IMR-90 (cell line): ENCODE measurements at regions not wholly inside any gene's neighbourhood (a gene's known extent, or its start where the extent isn't known, plus 50 kb on each side); places are given as distances from the start of the nearest gene placed in this dataset.

Experiments used
- ATAC-seq: fragments of 200-7000 bp; cut with Tn5 transposase; 2 replicates; pipeline ENCODE4 v1.9.1; 2020; ENCODE audit warnings: low read depth, mild to moderate bottlenecking, moderate library complexity
- BruUV-seq: library from RNA; stranded (reverse); fragments of 400-500 nt; replicated peaks from 2 replicates; lab custom pipeline; 2021; lab: Mats Ljungman, UMichigan
- CTCF ChIA-PET: fragments of 300-600 bp; formaldehyde crosslinking; extraction: SDS; loops from one replicate; lab custom pipeline; 2021; ENCODE audit warnings: antibody characterized with exemption; lab: Yijun Ruan, JAX
- POLR2A ChIA-PET: fragments of 300-600 bp; sonication (Branson Sonifier 250); formaldehyde crosslinking; loops from one replicate; lab custom pipeline; 2022; ENCODE audit warnings: antibody characterized with exemption; ENCODE audit not compliant: unreplicated experiment; lab: Charles Lee
- DNase-seq: peaks from one replicate; pipeline ENCODE4 v3.0.0; 2013
- H2AFZ ChIP-seq: replicated peaks from 2 replicates; pipeline ENCODE3; 2013; ENCODE audit warnings: low read length, mild to moderate bottlenecking; ENCODE audit not compliant: poor library complexity
- H2AK5ac ChIP-seq: 2 replicates; pipeline ENCODE4 v1.6.1; 2013; ENCODE audit warnings: low read depth, low read length, inconsistent platforms
- H2AK9ac ChIP-seq: replicated peaks from 2 replicates; pipeline ENCODE3; 2013; ENCODE audit warnings: mild to moderate bottlenecking, low read depth, low read length, moderate library complexity; ENCODE audit not compliant: poor library complexity
- H2BK120ac ChIP-seq: 2 replicates; pipeline ENCODE4 v1.6.1; 2013; ENCODE audit warnings: low read depth, low read length, inconsistent platforms
- H2BK15ac ChIP-seq: 3 replicates; pipeline ENCODE4 v1.6.1; 2013; ENCODE audit warnings: low read depth, low read length, inconsistent platforms
- H2BK20ac ChIP-seq: 2 replicates; pipeline ENCODE4 v1.6.1; 2013; ENCODE audit warnings: low read depth, mild to moderate bottlenecking, inconsistent platforms, low read length, moderate library complexity
- H2BK5ac ChIP-seq: 2 replicates; pipeline ENCODE4 v1.6.1; 2013; ENCODE audit warnings: mild to moderate bottlenecking, low read depth, low read length, inconsistent platforms; ENCODE audit not compliant: poor library complexity, severe bottlenecking
- H3K14ac ChIP-seq: replicated peaks from 2 replicates; pipeline ENCODE4 v1.6.1; 2013; ENCODE audit warnings: low read depth, low read length, inconsistent platforms
- H3K18ac ChIP-seq: 2 replicates; pipeline ENCODE4 v1.6.1; 2013; ENCODE audit warnings: low read depth, low read length, control low read depth
- H3K23ac ChIP-seq: 2 replicates; pipeline ENCODE4 v1.6.1; 2013; ENCODE audit warnings: low read depth, low read length, inconsistent platforms
- H3K27ac ChIP-seq: 2 replicates; pipeline ENCODE4 v1.5.1; 2013; ENCODE audit warnings: mild to moderate bottlenecking, control low read depth, low read length; ENCODE audit not compliant: insufficient read depth
- H3K27me3 ChIP-seq: 2 replicates; pipeline ENCODE4 v1.6.1; 2013; ENCODE audit warnings: low read length; ENCODE audit not compliant: control insufficient read depth, insufficient read depth
- H3K36me3 ChIP-seq: 2 replicates; pipeline ENCODE4 v1.6.1; 2013; ENCODE audit warnings: low read length, mixed read lengths; ENCODE audit not compliant: control insufficient read depth, insufficient read depth
- H3K4ac ChIP-seq: 2 replicates; pipeline ENCODE4 v1.6.1; 2013; ENCODE audit warnings: low read depth, low read length, inconsistent platforms
- H3K4me1 ChIP-seq: 2 replicates; pipeline ENCODE4 v1.6.1; 2013; ENCODE audit warnings: low read length, mixed read lengths; ENCODE audit not compliant: control insufficient read depth, insufficient read depth
- H3K4me2 ChIP-seq: 2 replicates; pipeline ENCODE4 v1.6.1; 2013; ENCODE audit warnings: low read depth, mild to moderate bottlenecking, control low read depth, low read length, moderate library complexity
- H3K4me3 ChIP-seq: 2 replicates; pipeline ENCODE4 v1.5.1; 2013; ENCODE audit warnings: low read depth, mild to moderate bottlenecking, control low read depth, low read length, moderate library complexity; ENCODE audit not compliant: insufficient read depth
- H3K56ac ChIP-seq: 2 replicates; pipeline ENCODE4 v1.6.1; 2013; ENCODE audit warnings: low read length, inconsistent platforms; ENCODE audit not compliant: insufficient read depth; ENCODE audit errors: extremely low read depth
- H3K79me1 ChIP-seq, 2 experiments: 2 replicates each; pipeline ENCODE4 v1.6.1; 2013; ENCODE audit warnings: low read length in 2 of 2, inconsistent platforms in 1 of 2, low read depth in 1 of 2
- H3K9ac ChIP-seq: 2 replicates; pipeline ENCODE4 v1.6.1; 2013; ENCODE audit warnings: low read depth, low read length, control low read depth
- H3K9me1 ChIP-seq: 2 replicates; pipeline ENCODE4 v1.6.1; 2013; ENCODE audit warnings: low read length, inconsistent platforms; ENCODE audit not compliant: insufficient read depth
- H3K9me3 ChIP-seq: 2 replicates; pipeline ENCODE4 v1.6.1; 2013; ENCODE audit warnings: low read length; ENCODE audit not compliant: control insufficient read depth, insufficient read depth
- H4K20me1 ChIP-seq: 2 replicates; pipeline ENCODE4 v1.6.1; 2013; ENCODE audit warnings: low read length, inconsistent platforms; ENCODE audit not compliant: insufficient read depth
- H4K5ac ChIP-seq: 2 replicates; pipeline ENCODE4 v1.6.1; 2013; ENCODE audit warnings: mild to moderate bottlenecking, low read depth, low read length, control low read depth
- H4K8ac ChIP-seq, 2 experiments: 2 replicates each; pipeline ENCODE4 v1.6.1; 2013; ENCODE audit warnings: low read depth in 2 of 2, low read length in 2 of 2, control low read depth in 1 of 2, inconsistent platforms in 1 of 2
- H4K91ac ChIP-seq: 2 replicates; pipeline ENCODE4 v1.6.1; 2013; ENCODE audit warnings: low read depth, low read length, inconsistent platforms; ENCODE audit not compliant: insufficient read depth
- BHLHE40 ChIP-seq: fragments of 150-350 bp; IDR thresholded peaks from 2 replicates; pipeline ENCODE4 v1.6.1; 2016; ENCODE audit warnings: mild to moderate bottlenecking, low read depth, low read length
- CEBPB ChIP-seq: IDR thresholded peaks from 2 replicates; pipeline ENCODE4 v1.6.1; 2012; ENCODE audit warnings: low read depth, low read length, improper control_type of control experiment
- CHD1 ChIP-seq: IDR thresholded peaks from 2 replicates; pipeline ENCODE4 v1.6.1; 2012; ENCODE audit warnings: low read depth, low read length, improper control_type of control experiment
- FOS ChIP-seq: fragments of 150-350 bp; IDR thresholded peaks from 2 replicates; pipeline ENCODE4 v1.6.1; 2016; ENCODE audit warnings: low read depth, low read length
- MAFK ChIP-seq: IDR thresholded peaks from 2 replicates; pipeline ENCODE4 v1.6.1; 2012; ENCODE audit warnings: low read depth, low read length, improper control_type of control experiment
- MAZ ChIP-seq: IDR thresholded peaks from 2 replicates; pipeline ENCODE4 v1.6.1; 2012; ENCODE audit warnings: low read depth, mild to moderate bottlenecking, low read length, improper control_type of control experiment, moderate library complexity, borderline replicate concordance
- MXI1 ChIP-seq: IDR thresholded peaks from 2 replicates; pipeline ENCODE4 v1.6.1; 2012; ENCODE audit warnings: low read depth, mild to moderate bottlenecking, low read length, moderate library complexity, borderline replicate concordance
- NFE2L2 ChIP-seq: fragments of 150-350 bp; IDR thresholded peaks from 2 replicates; pipeline ENCODE4 v1.6.1; 2016; ENCODE audit warnings: low read depth, mild to moderate bottlenecking, low read length
- POLR2A ChIP-seq: IDR thresholded peaks from 2 replicates; pipeline ENCODE4 v1.6.1; 2012; ENCODE audit warnings: mild to moderate bottlenecking, low read depth, low read length
- RAD21 ChIP-seq: IDR thresholded peaks from 2 replicates; pipeline ENCODE4 v1.6.1; 2012; ENCODE audit warnings: low read length, improper control_type of control experiment
- RCOR1 ChIP-seq: IDR thresholded peaks from 2 replicates; pipeline ENCODE4 v1.6.1; 2012; ENCODE audit warnings: mild to moderate bottlenecking, low read length, improper control_type of control experiment; ENCODE audit not compliant: insufficient replicate concordance
- RFX5 ChIP-seq: IDR thresholded peaks from 2 replicates; pipeline ENCODE4 v1.8.0; 2012; ENCODE audit warnings: low read depth, mild to moderate bottlenecking, low read length, moderate library complexity
- SMC3 ChIP-seq: fragments of 150-350 bp; IDR thresholded peaks from 2 replicates; pipeline ENCODE4 v1.6.1; 2016; ENCODE audit warnings: low read depth, mild to moderate bottlenecking, antibody characterized with exemption, low read length, moderate library complexity
- WGBS, 2 experiments: methylation state at CpG; one replicate each; pipeline versions ENCODE4 v1.1.5 to v1.1.7; 2013; ENCODE audit warnings: missing lambda C conversion rate in 2 of 2; ENCODE audit not compliant: insufficient read length in 1 of 2; ENCODE audit errors: extremely low coverage in 2 of 2; 5-methylcytosine and 5-hydroxymethylcytosine counted together
- dilution Hi-C: fragments of 300-500 bp; cut with HindIII; formaldehyde crosslinking; loops from one replicate; pipeline ENCODE4 v1.14.3; 2018; ENCODE audit warnings: low sequenced_read_pairs; ENCODE audit not compliant: unreplicated experiment
- in situ Hi-C: fragments of 300-500 bp; cut with MboI; formaldehyde crosslinking; loops from 3 replicates; pipeline ENCODE4 v1.14.3; 2019; ENCODE audit warnings: low sequenced_read_pairs, inconsistent platforms, mixed read lengths
- intact Hi-C: fragments of 100-400 bp; cut with micrococcal nuclease; formaldehyde crosslinking; loops from 2 replicates; pipeline ENCODE4 v1.10.0; 2022
- TF ChIP-seq, protein P1 (sequence below): fragments of 150-350 bp; IDR thresholded peaks from 2 replicates; pipeline ENCODE4 v1.6.1; 2016; ENCODE audit warnings: low read depth, mild to moderate bottlenecking, low read length, moderate library complexity, borderline replicate concordance
- TF ChIP-seq, protein P2 (sequence below): conservative IDR thresholded peaks from 2 replicates; pipeline ENCODE4 v1.5.1; 2012; ENCODE audit warnings: mild to moderate bottlenecking, low read depth, low read length, improper control_type of control experiment
- TF ChIP-seq, protein P3 (sequence below): fragments of 150-350 bp; IDR thresholded peaks from 2 replicates; pipeline ENCODE4 v1.6.1; 2017; ENCODE audit warnings: mild to moderate bottlenecking, antibody characterized with exemption, low read length, low read depth

DNA sequence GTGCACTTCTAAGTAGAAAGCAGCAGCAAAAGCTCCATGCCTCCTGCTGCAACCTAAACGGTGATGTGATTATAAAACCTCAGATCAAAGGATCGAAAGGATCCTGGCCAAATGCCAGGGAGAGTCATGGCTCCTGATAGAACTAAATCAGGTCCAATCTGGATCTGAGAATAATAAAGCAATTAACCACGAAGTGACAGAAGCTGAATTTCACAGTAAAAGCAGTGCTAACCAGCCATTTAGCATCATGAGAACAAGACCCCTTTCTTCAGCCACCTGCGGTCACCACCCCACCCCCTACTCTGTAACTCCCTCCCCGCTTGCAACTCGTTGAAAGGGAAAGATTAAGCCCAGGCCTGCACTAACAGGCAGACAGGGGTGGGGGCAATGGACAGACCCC lies 748.7 kb downstream of the BCL11A start:
- Histone ChIP-seq H3K9me1 (no peaks in the 10 kb centered on the region), H3K27me3 (no peaks in the 10 kb centered on the region), H3K23ac (no peak overlapping the region), H2AK5ac (no peak overlapping the region), H2AK9ac (no peak overlapping the region), H2BK120ac (no peak overlapping the region), H3K36me3 (no peaks in the 10 kb centered on the region), H3K4me3 (no peak overlapping the region), H3K14ac (no peak overlapping the region), H3K79me1 (no peaks in the 10 kb centered on the region), H3K9me3 (peaks cover 6% of the 10 kb centered on the region; the same call in 1 of the 2 replicates), H2BK20ac (no peak overlapping the region), H4K20me1 (no peaks in the 10 kb centered on the region), H4K91ac (no peak overlapping the region), H4K5ac (no peak overlapping the region), H3K9ac (no peak overlapping the region), H3K4ac (no peak overlapping the region), H3K18ac (no peak overlapping the region), H3K27ac (no peak overlapping the region), H3K4me2 (no peak overlapping the region), H3K56ac (no peak overlapping the region), H2BK5ac (no peak overlapping the region), H3K4me1 (no peaks in the 10 kb centered on the region), H2BK15ac (no peak overlapping the region), H4K8ac (no peak overlapping the region), H2AFZ (no peak overlapping the region)
- ChIA-PET POLR2A (no interaction called here), CTCF (no interaction called here)
- intact Hi-C loops (no loop called here), in situ Hi-C loops (no loop called here), dilution Hi-C loops (no loop called here)
- 20% methylated on average over 1 of the region's 6 CpGs; no CpG with 5 or more reads in 1 of the 2 experiments for WGBS, 2 experiments
- TF ChIP-seq MAZ (no peak), RAD21 (no peak), POLR2A (no peak), NFE2L2 (no peak), BHLHE40 (no peak), RFX5 (no peak), FOS (no peak), CHD1 (no peak), SMC3 (no peak), CEBPB (no peak), RCOR1 (no peak), MAFK (no peak), MXI1 (no peak)
- TF ChIP-seq, protein P1, sequence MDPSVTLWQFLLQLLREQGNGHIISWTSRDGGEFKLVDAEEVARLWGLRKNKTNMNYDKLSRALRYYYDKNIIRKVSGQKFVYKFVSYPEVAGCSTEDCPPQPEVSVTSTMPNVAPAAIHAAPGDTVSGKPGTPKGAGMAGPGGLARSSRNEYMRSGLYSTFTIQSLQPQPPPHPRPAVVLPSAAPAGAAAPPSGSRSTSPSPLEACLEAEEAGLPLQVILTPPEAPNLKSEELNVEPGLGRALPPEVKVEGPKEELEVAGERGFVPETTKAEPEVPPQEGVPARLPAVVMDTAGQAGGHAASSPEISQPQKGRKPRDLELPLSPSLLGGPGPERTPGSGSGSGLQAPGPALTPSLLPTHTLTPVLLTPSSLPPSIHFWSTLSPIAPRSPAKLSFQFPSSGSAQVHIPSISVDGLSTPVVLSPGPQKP, result no peak
- TF ChIP-seq, protein P2, sequence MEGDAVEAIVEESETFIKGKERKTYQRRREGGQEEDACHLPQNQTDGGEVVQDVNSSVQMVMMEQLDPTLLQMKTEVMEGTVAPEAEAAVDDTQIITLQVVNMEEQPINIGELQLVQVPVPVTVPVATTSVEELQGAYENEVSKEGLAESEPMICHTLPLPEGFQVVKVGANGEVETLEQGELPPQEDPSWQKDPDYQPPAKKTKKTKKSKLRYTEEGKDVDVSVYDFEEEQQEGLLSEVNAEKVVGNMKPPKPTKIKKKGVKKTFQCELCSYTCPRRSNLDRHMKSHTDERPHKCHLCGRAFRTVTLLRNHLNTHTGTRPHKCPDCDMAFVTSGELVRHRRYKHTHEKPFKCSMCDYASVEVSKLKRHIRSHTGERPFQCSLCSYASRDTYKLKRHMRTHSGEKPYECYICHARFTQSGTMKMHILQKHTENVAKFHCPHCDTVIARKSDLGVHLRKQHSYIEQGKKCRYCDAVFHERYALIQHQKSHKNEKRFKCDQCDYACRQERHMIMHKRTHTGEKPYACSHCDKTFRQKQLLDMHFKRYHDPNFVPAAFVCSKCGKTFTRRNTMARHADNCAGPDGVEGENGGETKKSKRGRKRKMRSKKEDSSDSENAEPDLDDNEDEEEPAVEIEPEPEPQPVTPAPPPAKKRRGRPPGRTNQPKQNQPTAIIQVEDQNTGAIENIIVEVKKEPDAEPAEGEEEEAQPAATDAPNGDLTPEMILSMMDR, result no peak
- TF ChIP-seq, protein P3, sequence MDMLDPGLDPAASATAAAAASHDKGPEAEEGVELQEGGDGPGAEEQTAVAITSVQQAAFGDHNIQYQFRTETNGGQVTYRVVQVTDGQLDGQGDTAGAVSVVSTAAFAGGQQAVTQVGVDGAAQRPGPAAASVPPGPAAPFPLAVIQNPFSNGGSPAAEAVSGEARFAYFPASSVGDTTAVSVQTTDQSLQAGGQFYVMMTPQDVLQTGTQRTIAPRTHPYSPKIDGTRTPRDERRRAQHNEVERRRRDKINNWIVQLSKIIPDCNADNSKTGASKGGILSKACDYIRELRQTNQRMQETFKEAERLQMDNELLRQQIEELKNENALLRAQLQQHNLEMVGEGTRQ, result no peak
- no TSS peak for BruUV-seq
- DNase-seq, result no peak
- ATAC-seq, result no peak
